HG03097 (cell line): ENCODE measurements at regions not wholly inside any gene's neighbourhood (a gene's known extent, or its start where the extent isn't known, plus 50 kb on each side); places are given as distances from the start of the nearest gene placed in this dataset.

Source experiments
- ATAC-seq: cut with Tn5 transposase; IDR thresholded peaks from one replicate; pipeline ENCODE4 v1.9.1; 2021; ENCODE audit not compliant: unreplicated experiment, low FRiP score

- no peak for ATAC-seq
Observed at GRCh38 chr11:79973721-79974617, 533.1 kb upstream of the TENM4 start.

- ATAC-seq = no peak
Observed at GRCh38 chr11:79971255-79971654, 530.4 kb upstream of the TENM4 start.

GRCh38 chr11:79966592-79966991, 525.8 kb upstream of the TENM4 start:
- ATAC-seq = no peak

- no peak for ATAC-seq
Observed at GRCh38 chr11:79963856-79964645, 523.2 kb upstream of the TENM4 start.

- ATAC-seq = no peak
Observed at GRCh38 chr11:79960461-79960860, 519.6 kb upstream of the TENM4 start.

- no peak for ATAC-seq
Observed at GRCh38 chr11:79959318-79959717, 518.5 kb upstream of the TENM4 start.

- no peak for ATAC-seq
Observed at GRCh38 chr11:79957702-79958101, 516.9 kb upstream of the TENM4 start.

GRCh38 chr11:79956061-79956460, 515.2 kb upstream of the TENM4 start:
- ATAC-seq = no peak

GRCh38 chr11:79953629-79954028, 512.8 kb upstream of the TENM4 start:
- ATAC-seq = no peak

- no peak for ATAC-seq
Observed at GRCh38 chr11:79950741-79951140, 509.9 kb upstream of the TENM4 start.

- no peak for ATAC-seq
Observed at GRCh38 chr11:79950172-79950571, 509.3 kb upstream of the TENM4 start.

GRCh38 chr11:79949574-79949973, 508.7 kb upstream of the TENM4 start:
- ATAC-seq = no peak

GRCh38 chr11:79942646-79943045, 501.8 kb upstream of the TENM4 start:
- ATAC-seq = no peak

GRCh38 chr11:79942090-79942489, 501.3 kb upstream of the TENM4 start:
- ATAC-seq = no peak

- no peak for ATAC-seq
Observed at GRCh38 chr11:79940974-79941735, 500.3 kb upstream of the TENM4 start.

- no peak for ATAC-seq
Observed at GRCh38 chr11:79940165-79940564, 499.3 kb upstream of the TENM4 start.

- no peak for ATAC-seq
Observed at GRCh38 chr11:79939111-79939510, 498.3 kb upstream of the TENM4 start.

- no peak for ATAC-seq
Observed at GRCh38 chr11:79937676-79938334, 497.0 kb upstream of the TENM4 start.

- no peak for ATAC-seq
Observed at GRCh38 chr11:79932612-79933011, 491.8 kb upstream of the TENM4 start.

- ATAC-seq = no peak
Observed at GRCh38 chr11:79931692-79932091, 490.9 kb upstream of the TENM4 start.
